ENCODE measurements at regions not wholly inside any gene's neighbourhood (a gene's known extent, or its start where the extent isn't known, plus 50 kb on each side); places are given as distances from the start of the nearest gene placed in this dataset.

GRCh38 chrX:117570160-117570559 is 546.5 kb downstream of the KLHL13 start:
- TF ChIP-seq CTCF (IDR thresholded peaks at IDR 0.05) (no peak), POLR2A (IDR thresholded peaks at IDR 0.05) (no peak)
